ENCODE measurements at regions not wholly inside any gene's neighbourhood (a gene's known extent, or its start where the extent isn't known, plus 50 kb on each side); places are given as distances from the start of the nearest gene placed in this dataset.
"Not testable (repeated sequence)": the region's sequence is repeated elsewhere in the genome, so short reads cannot be mapped to it uniquely, and the experiment has no call there.

GRCh38 chr18:21979171-21979560, 190.2 kb upstream of the GATA6 start:
- no peaks in the 10 kb centered on the region for H3K9me3 ChIP-seq
- no peak for DNase-seq
- WGBS, 2 donors: 83 to 85% methylated on average over 3 to 4 of the region's 4 CpGs
- intact Hi-C loops (cut with DNase I): no loop called here
- no peak overlapping the region for H3K27ac ChIP-seq
- TF ChIP-seq CTCF (IDR thresholded peaks at IDR 0.05) (no peak), POLR2A (IDR thresholded peaks at IDR 0.05) (no peak)
- H3K36me3 ChIP-seq: no peaks in the 10 kb centered on the region
- H3K27me3 ChIP-seq: no peaks in the 10 kb centered on the region
- H3K4me3 ChIP-seq (replicated peaks in 1 of 3): no peak overlapping the region
- H3K4me1 ChIP-seq: no peaks in the 10 kb centered on the region

DNA sequence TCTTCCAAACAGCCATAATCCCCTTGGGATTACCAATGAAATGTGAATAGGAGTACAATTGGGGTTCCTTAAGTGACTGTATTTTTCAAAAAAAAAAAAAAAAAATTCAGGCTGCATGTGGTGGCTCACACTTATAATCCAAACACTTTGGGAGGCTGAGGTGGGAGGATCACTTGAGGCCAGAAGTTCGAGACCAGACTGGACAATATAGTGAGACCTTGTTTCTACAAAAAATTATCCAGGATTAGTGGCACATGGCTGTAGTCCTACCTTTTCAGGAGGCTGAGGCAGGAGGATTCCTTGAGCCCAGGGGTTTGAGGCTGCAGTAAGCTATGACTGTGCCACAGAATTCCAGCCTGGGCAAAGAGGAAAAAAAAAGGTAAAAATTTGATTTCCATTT, 189.6 kb upstream of the GATA6 start:
- WGBS, 2 donors: 90 to 94% methylated on average over 1 of the region's 1 CpG
- DNase-seq: no peak

DNA sequence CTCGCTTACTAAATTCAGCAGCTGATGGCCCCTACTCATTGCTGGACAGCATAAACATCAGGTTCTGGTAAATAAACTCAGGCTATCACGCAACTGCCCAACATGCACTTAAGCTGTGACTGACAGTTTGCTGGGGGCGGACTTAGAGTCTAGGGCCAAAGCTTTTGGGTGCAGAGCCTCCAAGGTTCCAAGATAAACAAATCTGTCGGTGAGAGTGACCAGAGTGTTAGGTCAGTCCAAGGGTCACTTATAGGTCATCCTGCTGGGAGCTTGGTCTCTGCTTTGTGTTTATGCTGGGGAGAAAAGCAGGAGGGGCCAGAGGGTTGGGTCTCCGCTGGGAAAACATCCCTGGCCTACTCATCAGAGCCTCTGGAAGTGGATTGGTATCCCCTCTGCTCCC, 188.6 kb upstream of the GATA6 start:
- 61 to 73% methylated on average over 5 of the region's 5 CpGs for WGBS, 2 donors
- H3K4me3 ChIP-seq (replicated peaks in 1 of 3): no peak overlapping the region
- H3K27me3 ChIP-seq: no peaks in the 10 kb centered on the region
- no peaks in the 10 kb centered on the region for H3K36me3 ChIP-seq
- DNase-seq: no peak
- no peaks in the 10 kb centered on the region for H3K9me3 ChIP-seq
- no peak overlapping the region for H3K27ac ChIP-seq
- no peak for TF ChIP-seq CTCF (IDR thresholded peaks at IDR 0.05)
- TF ChIP-seq POLR2A (IDR thresholded peaks at IDR 0.05): no peak
- no peaks in the 10 kb centered on the region for H3K4me1 ChIP-seq
- intact Hi-C loops (cut with DNase I): no loop called here

More for the DNA sequence above, 189.6 kb upstream of the GATA6 start:
- H3K4me1 ChIP-seq: no peaks in the 10 kb centered on the region
- intact Hi-C loops (cut with DNase I): no loop called here
- H3K9me3 ChIP-seq: no peaks in the 10 kb centered on the region
- TF ChIP-seq CTCF (IDR thresholded peaks at IDR 0.05) (no peak), POLR2A (IDR thresholded peaks at IDR 0.05) (no peak)
- no peaks in the 10 kb centered on the region for H3K27me3 ChIP-seq
- no peak overlapping the region for H3K4me3 ChIP-seq (replicated peaks in 1 of 3)
- H3K36me3 ChIP-seq: no peaks in the 10 kb centered on the region
- no peak overlapping the region for H3K27ac ChIP-seq

GRCh38 chr18:21981489-21981888, 187.9 kb upstream of the GATA6 start:
- H3K27ac ChIP-seq; H3K27me3 ChIP-seq; H3K36me3 ChIP-seq; H3K9me3 ChIP-seq; H3K4me3 ChIP-seq (replicated peaks in 1 of 3); DNase-seq; H3K4me1 ChIP-seq; intact Hi-C loops (cut with DNase I): not testable (repeated sequence)
- 86 to 87% methylated on average over 11 of the region's 11 CpGs for WGBS, 2 donors

DNA sequence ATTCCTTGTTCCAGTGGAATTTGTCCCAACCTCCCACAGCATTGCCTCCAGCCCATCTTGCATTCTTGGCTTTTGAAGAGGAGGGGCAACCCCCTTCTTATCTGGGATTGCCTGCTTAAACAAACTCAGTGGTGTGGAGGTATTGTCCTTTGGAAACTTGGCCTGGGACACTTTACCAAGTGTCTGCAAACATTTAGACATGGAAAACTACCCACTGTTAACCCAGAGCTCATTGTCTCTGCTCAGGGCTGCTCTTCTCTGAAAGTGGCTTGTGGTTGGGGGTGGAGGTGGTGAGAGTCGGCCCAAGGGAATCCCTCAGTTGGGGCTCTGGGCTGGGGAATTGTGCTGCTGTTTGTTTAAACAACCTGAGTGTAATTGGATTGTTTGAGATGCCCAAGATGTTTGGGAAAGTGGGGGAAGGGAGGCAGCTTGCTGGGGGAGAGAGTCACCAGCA, 178.3 kb upstream of the GATA6 start:
- no peak overlapping the region for H3K4me3 ChIP-seq (replicated peaks in 1 of 3)
- no peaks in the 10 kb centered on the region for H3K9me3 ChIP-seq
- DNase-seq: no peak
- no peaks in the 10 kb centered on the region for H3K36me3 ChIP-seq
- H3K27me3 ChIP-seq: no peaks in the 10 kb centered on the region
- intact Hi-C loops (cut with DNase I): no loop called here
- WGBS, 2 donors: 14 to 36% methylated on average over 1 of the region's 1 CpG
- no peaks in the 10 kb centered on the region for H3K4me1 ChIP-seq
- TF ChIP-seq CTCF (IDR thresholded peaks at IDR 0.05): no peak
- no peak overlapping the region for H3K27ac ChIP-seq

DNA sequence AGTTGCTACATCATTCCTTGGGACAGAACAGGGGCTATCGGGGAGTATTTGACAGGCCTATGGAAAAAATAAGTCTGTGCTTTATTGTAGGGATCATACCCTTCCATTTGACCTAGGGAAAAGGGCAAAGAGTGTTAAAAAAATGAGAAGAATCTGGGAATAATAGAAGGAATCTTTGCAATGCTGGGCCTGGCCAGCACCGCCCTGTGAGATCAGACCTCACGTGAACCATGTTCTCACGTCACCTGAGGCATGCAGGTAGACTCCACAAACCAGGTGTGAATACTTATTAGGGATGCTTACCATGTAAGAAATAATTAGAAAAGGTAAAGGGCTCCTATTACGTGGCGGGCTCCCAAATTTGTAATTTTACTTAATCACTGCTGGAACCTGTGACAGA, 177.5 kb upstream of the GATA6 start:
- WGBS, 2 donors: 95 to 97% methylated on average over 6 of the region's 6 CpGs

More for the DNA sequence above, 177.5 kb upstream of the GATA6 start:
- no peak for TF ChIP-seq CTCF (IDR thresholded peaks at IDR 0.05)
- TF ChIP-seq POLR2A (IDR thresholded peaks at IDR 0.05): no peak
- Histone ChIP-seq H3K36me3 (no peaks in the 10 kb centered on the region), H3K9me3 (no peaks in the 10 kb centered on the region), H3K4me3 (replicated peaks in 1 of 3) (no peak overlapping the region), H3K27ac (no peak overlapping the region), H3K27me3 (no peaks in the 10 kb centered on the region), H3K4me1 (no peaks in the 10 kb centered on the region)
- no peak for DNase-seq
- intact Hi-C loops (cut with DNase I): no loop called here

Measured in thyroid gland (tissue), 4 donors.